Keratinocyte (primary cell): ENCODE measurements at regions not wholly inside any gene's neighbourhood (a gene's known extent, or its start where the extent isn't known, plus 50 kb on each side); places are given as distances from the start of the nearest gene placed in this dataset.

Source experiments
- DNase-seq: peaks from one replicate; pipeline ENCODE4 v3.0.0-alpha.2; 2011; ENCODE audit warnings: low read depth, missing footprints, low spot score
- FAIRE-seq: peaks from 2 replicates; lab custom pipeline; 2011; peaks lifted over from hg19 to GRCh38; lab: Jason Lieb, UNC
- H2AFZ ChIP-seq: 2 replicates; pipeline ENCODE4 v1.6.0; 2012; ENCODE audit warnings: low read length, control low read depth, inconsistent platforms; ENCODE audit not compliant: control insufficient read depth
- H3K27ac ChIP-seq: 2 replicates; pipeline ENCODE4 v1.5.1; 2011; ENCODE audit warnings: low read length; ENCODE audit not compliant: control insufficient read depth, insufficient read depth
- H3K27me3 ChIP-seq: 3 replicates; pipeline ENCODE4 v1.6.0; 2011; ENCODE audit warnings: low read length; ENCODE audit not compliant: control insufficient read depth, insufficient read depth; ENCODE audit errors: extremely low read depth
- H3K36me3 ChIP-seq, 2 experiments: 2 replicates in 1 of 2; 3 replicates in 1 of 2; pipeline ENCODE4 v1.5.1; 2011; ENCODE audit warnings: low read length in 2 of 2, mild to moderate bottlenecking in 1 of 2; ENCODE audit not compliant: control insufficient read depth in 2 of 2, insufficient read depth in 2 of 2; ENCODE audit errors: extremely low read depth in 1 of 2
- H3K4me1 ChIP-seq: 3 replicates; pipeline ENCODE4 v1.5.1; 2011; ENCODE audit warnings: low read length; ENCODE audit not compliant: control insufficient read depth, insufficient read depth; ENCODE audit errors: extremely low read depth
- H3K4me2 ChIP-seq: 3 replicates; pipeline ENCODE4 v1.6.0; 2011; ENCODE audit warnings: low read depth, low read length; ENCODE audit not compliant: control insufficient read depth, insufficient read depth; ENCODE audit errors: extremely low read depth
- H3K4me3 ChIP-seq, 3 experiments: fragments of 200-600 bp in 1 of 3; sonication (generic) in 1 of 3; 2 replicates in 2 of 3; 3 replicates in 1 of 3; pipeline ENCODE4 v1.5.1; 2011 to 2016; ENCODE audit warnings: low read length in 3 of 3, mild to moderate bottlenecking in 3 of 3, control low read depth in 2 of 3, inconsistent platforms in 1 of 3, low read depth in 1 of 3, mixed read lengths in 1 of 3, mixed run types in 1 of 3, moderate library complexity in 1 of 3; ENCODE audit not compliant: control insufficient read depth in 2 of 3, insufficient read depth in 2 of 3; ENCODE audit errors: extremely low read depth in 1 of 3
- H3K79me2 ChIP-seq: 2 replicates; pipeline ENCODE4 v1.6.0; 2012; ENCODE audit warnings: low read length; ENCODE audit not compliant: control insufficient read depth, insufficient read depth
- H3K9ac ChIP-seq: 3 replicates; pipeline ENCODE4 v1.6.0; 2011; ENCODE audit warnings: low read length; ENCODE audit not compliant: control insufficient read depth, insufficient read depth; ENCODE audit errors: extremely low read depth
- H3K9me1 ChIP-seq: 3 replicates; pipeline ENCODE4 v1.6.0; 2011; ENCODE audit warnings: low read length; ENCODE audit not compliant: control insufficient read depth, insufficient read depth; ENCODE audit errors: extremely low read depth
- H3K9me3 ChIP-seq: 2 replicates; pipeline ENCODE4 v1.5.1; 2012; ENCODE audit warnings: low read depth, low read length; ENCODE audit not compliant: control insufficient read depth
- H4K20me1 ChIP-seq: 3 replicates; pipeline ENCODE4 v1.6.0; 2011; ENCODE audit warnings: low read length; ENCODE audit not compliant: control insufficient read depth, insufficient read depth; ENCODE audit errors: extremely low read depth
- EZH2 ChIP-seq: IDR thresholded peaks from one replicate; pipeline ENCODE4 v1.6.1; 2012; ENCODE audit warnings: inconsistent platforms, mild to moderate bottlenecking, low read length, moderate library complexity
- dilution Hi-C: fragments of 300-500 bp; cut with MboI; formaldehyde crosslinking; loops from one replicate; pipeline ENCODE4 v1.7.0; 2020; ENCODE audit warnings: low sequenced_read_pairs; ENCODE audit not compliant: extremely low pct_ligation_motif_present
- TF ChIP-seq, protein P1 (sequence below), 3 experiments: IDR thresholded peaks in 1 of 3; conservative IDR thresholded peaks in 1 of 3; optimal IDR thresholded peaks in 1 of 3; 2 replicates in 2 of 3; 3 replicates in 1 of 3; pipeline versions ENCODE3 to v1.5.1; 2011; ENCODE audit warnings: low read length in 3 of 3, mild to moderate bottlenecking in 3 of 3, moderate library complexity in 2 of 3, control low read depth in 1 of 3, inconsistent platforms in 1 of 3; ENCODE audit not compliant: insufficient read depth in 2 of 3; ENCODE audit errors: extremely low read depth in 1 of 3

DNA sequence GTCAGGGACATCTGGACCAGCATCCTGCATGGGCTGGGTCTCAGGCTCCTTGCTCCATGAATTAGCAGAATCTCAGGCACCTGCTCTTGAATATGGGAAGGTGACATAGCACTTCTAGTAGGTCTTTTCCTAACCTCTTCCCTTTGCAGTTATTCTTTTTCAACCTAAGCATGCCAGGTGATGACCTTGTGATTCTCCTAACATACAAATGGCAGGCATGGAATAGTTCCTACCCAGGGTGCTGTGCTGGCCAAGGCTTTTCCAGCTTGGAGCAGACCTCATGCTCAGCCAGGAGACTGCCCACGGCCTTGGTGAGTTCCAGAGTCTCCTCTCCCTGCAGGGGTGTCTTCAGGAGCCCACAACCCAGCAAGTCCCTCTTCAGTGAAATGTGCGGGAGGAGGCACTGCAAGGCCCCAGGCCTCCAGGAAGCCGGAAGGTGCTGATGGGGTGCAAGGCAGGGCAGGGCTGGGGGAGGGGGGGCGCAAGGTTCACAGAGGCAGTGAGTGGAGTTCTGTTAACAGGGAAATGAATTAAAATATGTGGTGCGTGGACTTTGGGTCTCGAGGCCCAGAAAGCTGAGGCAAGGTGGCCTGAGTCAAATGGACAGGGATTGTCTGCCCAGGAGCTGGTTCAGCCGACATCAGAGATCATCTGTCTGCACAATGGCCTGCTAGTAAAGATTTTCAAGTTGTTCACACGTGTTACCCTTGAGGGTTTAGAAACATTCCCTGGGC is 75.9 kb upstream of the SEPTIN5 start:
- dilution Hi-C loops = no loop called here
- no peak for FAIRE-seq
- TF ChIP-seq, protein P1, sequence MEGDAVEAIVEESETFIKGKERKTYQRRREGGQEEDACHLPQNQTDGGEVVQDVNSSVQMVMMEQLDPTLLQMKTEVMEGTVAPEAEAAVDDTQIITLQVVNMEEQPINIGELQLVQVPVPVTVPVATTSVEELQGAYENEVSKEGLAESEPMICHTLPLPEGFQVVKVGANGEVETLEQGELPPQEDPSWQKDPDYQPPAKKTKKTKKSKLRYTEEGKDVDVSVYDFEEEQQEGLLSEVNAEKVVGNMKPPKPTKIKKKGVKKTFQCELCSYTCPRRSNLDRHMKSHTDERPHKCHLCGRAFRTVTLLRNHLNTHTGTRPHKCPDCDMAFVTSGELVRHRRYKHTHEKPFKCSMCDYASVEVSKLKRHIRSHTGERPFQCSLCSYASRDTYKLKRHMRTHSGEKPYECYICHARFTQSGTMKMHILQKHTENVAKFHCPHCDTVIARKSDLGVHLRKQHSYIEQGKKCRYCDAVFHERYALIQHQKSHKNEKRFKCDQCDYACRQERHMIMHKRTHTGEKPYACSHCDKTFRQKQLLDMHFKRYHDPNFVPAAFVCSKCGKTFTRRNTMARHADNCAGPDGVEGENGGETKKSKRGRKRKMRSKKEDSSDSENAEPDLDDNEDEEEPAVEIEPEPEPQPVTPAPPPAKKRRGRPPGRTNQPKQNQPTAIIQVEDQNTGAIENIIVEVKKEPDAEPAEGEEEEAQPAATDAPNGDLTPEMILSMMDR (optimal IDR thresholded peaks at IDR 0.05 in 1 of 3, IDR thresholded peaks at IDR 0.05 in 1 of 3, conservative IDR thresholded peaks at IDR 0.05 in 1 of 3; ENCODE audit: extremely low read depth in 1 of 3, insufficient read depth in 2 of 3, low read length in 3 of 3) = no peak
- Histone ChIP-seq H3K4me3 (no peak overlapping the region), H3K27ac (no peak overlapping the region), H3K9ac (no peak overlapping the region), H3K79me2 (no peaks in the 10 kb centered on the region), H3K36me3 (no peaks in the 10 kb centered on the region), H3K9me1 (no peaks in the 10 kb centered on the region), H4K20me1 (no peaks in the 10 kb centered on the region), H3K4me1 (no peaks in the 10 kb centered on the region), H3K9me3 (no peaks in the 10 kb centered on the region), H3K4me2 (no peak overlapping the region), H2AFZ (no peak overlapping the region), H3K27me3 (peaks cover 9% of the 10 kb centered on the region)
- no peak for DNase-seq

DNA sequence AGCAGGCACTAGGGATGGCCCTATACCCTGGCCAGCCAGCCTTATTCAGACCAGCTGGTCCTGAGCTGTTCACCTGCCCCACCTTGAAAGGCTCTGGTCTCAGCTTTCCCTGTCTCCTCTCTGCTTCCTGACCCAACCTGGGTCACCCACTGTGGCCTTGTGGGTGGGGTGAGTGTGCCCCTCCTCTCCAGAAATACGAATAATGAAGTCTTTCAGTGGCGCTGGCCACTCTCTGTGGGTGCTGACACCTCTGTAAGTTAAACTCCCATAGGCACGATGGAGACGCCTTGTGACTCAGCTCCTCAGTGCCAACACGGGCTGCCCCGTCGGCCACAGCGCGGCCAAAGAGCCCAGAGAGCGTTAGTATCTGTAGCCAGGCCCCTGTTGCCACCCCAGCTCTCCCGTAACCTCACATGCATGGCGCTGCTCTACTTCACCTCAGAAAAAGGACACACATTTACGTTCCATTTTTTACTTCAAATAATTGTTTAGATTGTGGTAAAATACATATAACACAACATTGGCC is 74.6 kb upstream of the SEPTIN5 start:
- no peak overlapping the region for H3K4me2 ChIP-seq
- H3K9ac ChIP-seq = no peak overlapping the region
- no peak overlapping the region for H3K4me3 ChIP-seq
- no peaks in the 10 kb centered on the region for H3K9me3 ChIP-seq
- peaks cover 10% of the 10 kb centered on the region for H3K27me3 ChIP-seq
- H2AFZ ChIP-seq = no peak overlapping the region
- no peak for DNase-seq
- H3K27ac ChIP-seq = no peak overlapping the region
- H3K4me1 ChIP-seq = no peaks in the 10 kb centered on the region
- no peaks in the 10 kb centered on the region for H3K79me2 ChIP-seq
- no peaks in the 10 kb centered on the region for H3K9me1 ChIP-seq
- dilution Hi-C loops = no loop called here
- H4K20me1 ChIP-seq = no peaks in the 10 kb centered on the region
- H3K36me3 ChIP-seq = no peaks in the 10 kb centered on the region
- FAIRE-seq = no peak
- TF ChIP-seq EZH2 = no peak
- TF ChIP-seq, protein P1 (optimal IDR thresholded peaks at IDR 0.05 in 1 of 3, IDR thresholded peaks at IDR 0.05 in 1 of 3, conservative IDR thresholded peaks at IDR 0.05 in 1 of 3; ENCODE audit: extremely low read depth in 1 of 3, insufficient read depth in 2 of 3, low read length in 3 of 3) = no peak
